UCSD-AML1 (cell line): ENCODE measurements at regions not wholly inside any gene's neighbourhood (a gene's known extent, or its start where the extent isn't known, plus 50 kb on each side); places are given as distances from the start of the nearest gene placed in this dataset.

ENCODE experiments used
- DNase-seq: peaks from one replicate; lab custom pipeline; 2025; ENCODE audit not compliant: unreplicated experiment; lab: John Stamatoyannopoulos, UW

DNA sequence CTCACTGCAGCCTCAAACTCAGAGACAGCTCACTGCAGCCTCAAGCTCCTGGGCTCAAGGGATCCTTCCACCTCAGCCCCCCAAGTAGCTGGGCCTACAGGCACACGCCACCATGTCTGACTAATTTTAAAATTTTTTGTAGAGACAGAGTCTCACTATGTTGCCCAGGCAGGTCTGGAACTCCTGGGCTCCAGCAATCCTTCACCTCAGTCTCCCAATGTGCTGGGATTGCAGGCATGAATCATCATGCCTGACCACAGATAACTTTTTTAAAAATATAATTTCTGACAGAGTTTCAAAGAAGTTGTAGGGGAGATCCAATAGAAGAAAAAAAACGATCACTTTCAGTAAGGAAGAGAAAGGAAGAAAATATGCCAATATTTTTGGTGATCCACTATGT, 189.7 kb upstream of the CDKN3 start:
- no peak for DNase-seq

DNA sequence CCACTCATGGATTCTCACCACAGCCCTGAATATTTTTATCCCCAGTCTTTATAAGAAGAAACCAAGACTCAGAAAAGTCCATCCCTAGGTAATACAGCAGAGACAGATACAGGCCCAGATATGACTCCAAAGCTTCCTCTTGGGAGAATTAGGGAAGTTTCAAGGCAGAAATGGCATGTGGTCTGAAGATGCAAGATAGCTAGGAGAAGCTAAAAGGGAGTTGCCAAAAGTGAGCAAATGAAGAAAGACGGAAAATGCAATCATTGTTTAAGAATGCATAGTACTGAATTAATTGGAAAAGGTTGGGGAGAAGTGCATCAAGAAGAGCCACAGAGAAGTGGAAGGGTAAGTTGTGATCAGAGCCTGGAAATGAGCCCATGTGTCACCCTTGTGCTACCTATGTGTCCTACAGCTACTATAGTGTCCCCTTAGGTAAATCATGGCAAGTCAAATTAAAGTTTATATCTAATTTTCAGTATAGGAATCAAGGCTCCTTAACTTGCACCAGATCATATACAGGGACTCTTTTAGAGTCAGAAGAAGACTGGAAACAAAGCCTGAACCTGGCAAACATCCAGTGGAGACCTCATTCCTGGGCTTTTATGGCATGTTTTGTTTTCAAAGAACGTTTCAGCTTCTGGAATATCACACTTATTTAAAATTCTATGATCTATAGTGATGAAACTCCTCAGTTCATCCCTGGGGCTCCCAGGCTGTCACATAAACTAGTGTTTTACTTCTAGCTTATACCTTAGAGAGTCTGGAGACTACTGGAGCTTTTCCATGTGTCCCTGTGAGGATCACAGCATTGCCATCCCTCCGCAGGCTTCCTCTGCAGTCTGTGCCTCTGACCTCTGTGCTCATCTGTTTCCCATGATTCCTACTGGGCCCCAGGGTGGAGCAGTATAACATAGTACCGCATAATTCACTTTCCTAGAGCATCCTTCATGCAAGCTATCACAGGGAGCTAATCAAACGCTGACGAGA, 189.0 kb upstream of the CDKN3 start:
- no peak for DNase-seq

DNA sequence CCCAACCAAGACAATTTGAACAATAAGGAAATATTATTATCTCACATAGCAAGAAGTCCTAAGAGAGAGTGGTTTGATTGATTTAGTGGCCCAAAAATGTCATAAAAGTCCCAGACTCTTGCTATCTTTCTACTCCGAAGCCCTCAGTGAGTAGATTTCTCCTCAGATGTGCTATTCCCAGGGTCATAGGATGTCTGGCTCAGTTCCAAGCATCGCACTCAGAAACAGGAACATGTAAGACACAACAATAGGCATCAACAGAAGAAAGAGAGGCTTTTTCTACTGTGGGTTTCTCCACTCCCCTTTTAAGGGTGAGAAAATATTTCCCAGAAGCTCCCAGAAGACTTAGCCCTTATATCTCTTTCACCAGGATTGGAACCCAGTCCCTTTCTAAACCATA, 188.1 kb upstream of the CDKN3 start:
- DNase-seq, result no peak

DNA sequence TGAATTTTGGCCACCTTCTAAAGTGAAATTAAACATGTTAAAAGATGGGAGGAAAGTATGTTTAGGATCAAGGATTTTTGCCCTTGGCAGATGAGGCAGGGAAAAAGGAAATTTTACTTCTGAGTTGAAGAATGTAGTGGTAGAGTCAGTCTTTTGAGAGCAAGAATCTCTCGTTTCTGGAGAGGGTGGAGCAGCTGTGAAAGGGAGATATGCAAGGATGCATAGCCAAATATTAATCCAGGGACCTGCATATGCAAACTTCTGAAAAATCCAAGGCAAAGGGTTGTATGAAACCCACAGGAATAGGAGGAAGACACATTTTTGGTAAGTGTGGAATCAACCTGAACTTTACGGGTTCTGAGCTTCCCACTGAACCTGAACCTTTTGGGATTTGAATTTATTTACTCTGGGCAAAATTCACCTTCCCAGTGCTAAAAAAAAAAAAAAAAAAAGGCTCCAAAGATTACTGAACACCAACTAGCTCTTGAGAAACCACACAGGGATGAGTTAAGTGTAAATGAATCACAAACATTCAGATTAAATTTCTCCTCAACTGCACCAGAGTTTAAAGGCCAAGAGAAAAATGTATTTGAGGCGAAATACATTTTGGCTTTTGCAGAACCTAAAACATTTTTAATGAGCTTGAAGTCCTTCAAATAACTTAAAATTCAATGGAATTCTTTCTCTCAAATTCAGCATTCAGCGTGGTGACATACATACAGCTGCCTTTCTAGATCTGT, 187.1 kb upstream of the CDKN3 start:
- no peak for DNase-seq

GRCh38 chr14:54211551-54212308, 185.1 kb upstream of the CDKN3 start:
- no peak for DNase-seq

DNA sequence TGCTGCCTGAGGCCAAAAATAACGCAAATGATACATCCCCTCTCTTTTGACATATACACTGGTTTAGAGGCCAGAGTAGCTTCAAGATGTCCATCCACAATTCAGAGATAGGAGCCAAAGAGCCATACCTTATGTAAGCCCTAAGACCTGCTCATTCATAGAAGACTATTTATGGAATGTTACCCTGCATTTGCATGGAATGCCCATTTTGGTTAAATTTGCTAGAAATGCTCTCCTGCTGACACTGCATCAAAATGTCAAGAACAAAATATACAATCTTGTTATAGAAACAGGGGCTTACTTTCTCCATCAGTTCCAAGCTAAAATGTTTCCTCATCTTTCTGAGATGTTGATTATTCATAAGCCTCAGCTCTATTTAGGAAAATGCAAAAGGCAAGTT, 183.3 kb upstream of the CDKN3 start:
- DNase-seq, result no peak

- no peak for DNase-seq
Observed at GRCh38 chr14:54216827-54217226, 180.0 kb upstream of the CDKN3 start.

DNA sequence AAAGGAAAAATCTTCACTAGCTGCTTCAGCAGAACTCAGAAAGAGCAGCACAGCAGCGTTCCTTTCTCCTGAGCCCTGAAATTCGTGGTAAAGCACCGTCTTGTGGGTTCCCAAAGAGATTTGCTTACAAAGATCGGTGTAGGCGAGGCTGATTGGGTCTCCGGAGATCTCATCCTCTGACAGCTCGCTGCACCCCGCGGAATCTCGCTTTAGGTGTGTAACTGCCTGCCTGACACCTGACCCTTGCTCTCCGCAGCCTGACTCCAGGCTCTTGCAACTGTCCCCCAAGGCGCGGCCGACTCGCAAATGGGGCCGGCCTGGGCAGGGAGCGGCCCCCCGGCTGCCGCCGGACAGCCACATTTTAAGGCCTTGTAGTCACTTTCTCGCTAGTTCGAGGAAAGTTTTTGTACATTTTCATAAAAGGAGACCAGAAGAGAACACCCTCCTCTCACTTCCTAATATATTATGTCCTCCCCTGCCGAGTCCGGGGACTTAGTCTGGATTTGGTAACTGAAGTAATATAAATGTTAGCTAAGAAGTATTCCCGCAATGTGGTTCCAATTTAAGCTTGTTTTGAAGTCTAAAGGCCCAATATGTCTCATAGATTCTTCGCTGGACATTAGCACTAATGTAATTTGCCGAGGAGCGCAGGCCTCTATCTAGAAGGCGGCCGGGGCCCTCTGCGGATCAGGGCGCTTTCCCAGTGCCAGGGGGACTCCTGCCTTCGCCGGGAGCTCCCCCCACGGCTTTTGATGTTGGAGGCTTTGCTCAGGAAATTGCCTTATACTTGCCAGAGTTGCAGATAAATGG, 177.3 kb upstream of the CDKN3 start:
- DNase-seq, result no peak

GRCh38 chr14:54220071-54220703, 176.6 kb upstream of the CDKN3 start:
- DNase-seq, result no peak

DNA sequence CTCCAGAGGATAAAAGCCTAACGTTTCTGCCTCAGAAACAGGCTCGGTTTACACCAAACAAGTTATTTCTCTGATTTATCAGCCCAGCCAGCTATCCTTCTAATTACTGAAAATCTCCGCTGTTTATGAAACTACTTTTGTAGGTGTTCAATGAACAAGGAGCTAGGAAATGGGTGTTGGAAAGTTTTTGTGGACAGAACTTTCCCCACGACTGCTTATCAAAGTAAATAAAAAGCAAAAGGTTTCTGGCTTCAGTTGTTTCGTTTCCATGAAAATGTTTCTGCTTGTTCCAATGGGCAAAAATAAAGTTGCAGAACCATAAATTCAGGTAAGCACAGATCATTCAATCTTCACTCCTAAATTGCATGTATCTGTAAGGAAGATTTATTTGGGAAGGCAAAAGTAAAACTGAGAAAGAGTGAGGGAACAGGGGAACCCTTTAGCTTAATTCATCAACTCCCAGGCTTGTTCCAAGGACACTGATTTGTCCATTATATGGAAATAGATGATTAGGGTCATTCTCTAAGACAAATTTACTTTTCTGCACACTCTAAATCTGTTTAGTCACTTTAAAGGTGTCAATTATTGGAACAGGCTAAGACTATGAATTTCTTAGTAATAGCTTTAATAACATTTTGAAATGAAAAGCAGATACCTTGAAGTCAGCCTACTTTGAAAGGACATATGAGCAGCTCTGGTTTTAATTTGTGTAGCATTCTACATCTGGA, 175.9 kb upstream of the CDKN3 start:
- DNase-seq, result no peak

GRCh38 chr14:54221432-54221803, 175.4 kb upstream of the CDKN3 start:
- DNase-seq, result no peak

GRCh38 chr14:54221971-54222370, 174.8 kb upstream of the CDKN3 start:
- no peak for DNase-seq

GRCh38 chr14:54223831-54224402, 172.9 kb upstream of the CDKN3 start:
- no peak for DNase-seq

DNA sequence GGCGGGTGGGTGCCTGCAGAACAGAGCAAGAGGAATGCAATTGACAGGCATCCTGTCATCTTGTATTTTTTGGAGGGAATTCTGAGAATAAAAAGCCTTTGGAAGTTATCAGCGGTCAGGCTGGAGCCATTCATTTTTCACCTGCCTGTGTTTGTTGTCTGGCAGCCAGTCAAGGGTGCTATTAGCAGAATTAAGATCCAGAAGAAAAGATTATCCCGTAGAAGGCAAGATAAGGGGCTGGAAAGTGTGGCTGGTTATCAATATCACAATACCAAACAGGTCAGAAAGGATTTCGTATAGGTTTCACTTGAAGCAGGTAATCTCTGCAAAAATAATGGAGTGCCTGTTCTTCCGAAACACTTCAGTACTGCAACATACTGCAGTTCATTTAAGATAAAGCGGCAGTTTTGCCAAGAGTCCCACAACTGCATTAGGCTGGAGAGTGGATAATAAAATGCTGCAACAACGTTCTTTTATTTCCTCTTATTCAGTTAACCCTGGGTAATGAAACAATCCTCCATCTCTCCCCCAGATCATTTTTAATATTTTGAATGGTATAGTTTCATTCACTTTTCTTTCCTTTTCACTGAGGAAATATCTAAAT, 171.2 kb upstream of the CDKN3 start:
- no peak for DNase-seq

- no peak for DNase-seq
Observed at GRCh38 chr14:54226103-54226502, 170.7 kb upstream of the CDKN3 start.

DNA sequence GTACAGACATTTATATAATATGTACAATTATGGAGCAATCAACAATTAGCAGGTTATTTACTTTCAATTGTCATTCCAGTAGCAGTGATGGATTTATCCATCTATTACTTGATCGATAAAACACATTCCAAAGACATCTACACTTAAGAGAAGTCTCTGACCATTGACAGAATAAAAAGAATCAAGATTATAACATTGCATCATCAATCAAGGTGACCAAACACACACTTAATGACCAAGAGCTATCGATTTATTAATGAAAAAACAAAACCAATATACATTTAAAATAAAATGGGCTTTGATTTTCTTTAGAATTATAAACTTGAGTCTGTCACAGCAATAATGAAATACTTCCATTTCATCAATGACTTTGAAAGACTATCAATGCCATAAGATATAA, 170.2 kb upstream of the CDKN3 start:
- DNase-seq, result no peak

DNA sequence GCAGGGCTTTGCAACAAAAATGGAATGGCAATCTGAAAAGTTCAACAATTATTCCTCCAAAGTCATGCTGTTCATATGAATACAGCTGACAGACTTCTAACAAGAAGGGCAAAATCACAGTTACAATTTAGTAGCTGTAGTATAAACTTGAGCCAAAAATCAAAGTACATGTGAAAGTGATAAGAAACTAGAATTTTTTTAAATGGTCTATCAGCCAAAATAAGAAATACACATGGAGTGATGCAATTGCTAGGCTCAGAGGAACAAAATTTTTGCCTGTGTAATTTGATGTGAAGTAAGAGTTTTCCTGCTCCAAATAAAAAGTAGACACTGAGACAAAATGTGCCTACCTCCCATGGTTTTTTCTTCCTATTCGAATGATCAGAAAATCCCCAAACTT, 167.7 kb upstream of the CDKN3 start:
- DNase-seq, result no peak

DNA sequence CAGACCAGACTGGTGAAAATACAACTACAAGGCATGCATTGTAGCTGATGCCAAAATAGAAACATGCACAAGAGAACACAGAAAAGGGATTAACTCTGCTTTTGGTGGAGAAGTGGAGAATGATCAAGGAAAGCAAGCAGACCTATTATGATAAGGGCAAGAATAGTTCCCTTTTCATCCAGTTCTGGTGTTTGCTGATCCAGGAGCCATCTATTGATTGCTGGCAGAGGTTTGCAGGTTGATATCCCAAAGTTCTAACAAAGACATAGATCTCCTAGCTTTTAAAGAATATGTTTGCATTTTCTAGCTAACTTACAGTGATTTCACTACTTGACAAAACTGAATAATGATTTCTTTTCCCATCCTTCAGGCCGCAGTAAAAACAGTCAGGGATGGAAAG, 166.2 kb upstream of the CDKN3 start:
- no peak for DNase-seq

DNA sequence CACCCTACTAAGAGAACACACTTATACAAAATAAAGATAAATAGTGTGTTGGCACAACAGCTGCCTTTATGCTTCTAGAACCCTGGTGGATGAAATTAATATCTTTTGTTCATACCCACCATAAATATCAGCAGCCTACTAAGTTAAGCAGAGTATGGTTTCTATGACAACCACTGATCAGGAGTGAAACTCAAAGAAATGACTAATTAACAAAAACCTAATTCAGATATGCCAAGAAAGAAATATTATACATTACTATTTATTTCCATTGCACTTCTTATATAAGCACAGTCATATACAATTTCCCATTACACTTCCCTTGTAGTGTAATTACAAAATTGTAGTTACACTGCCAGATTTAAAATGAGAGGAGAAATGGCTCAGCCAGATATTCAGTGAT, 164.1 kb upstream of the CDKN3 start:
- DNase-seq, result no peak
